ENCODE measurements at regions not wholly inside any gene's neighbourhood (a gene's known extent, or its start where the extent isn't known, plus 50 kb on each side); places are given as distances from the start of the nearest gene placed in this dataset.

GRCh38 chr3:178385280-178385952 lies 150.8 kb upstream of the KCNMB2 start:
- peak; percentile 82 to 92 (median 86) for TF ChIP-seq CTCF (IDR thresholded peaks at IDR 0.05)
- peak in 1 of 4 donors; percentile 14 for TF ChIP-seq POLR2AphosphoS5 (IDR thresholded peaks at IDR 0.05)
